Activated B cell treated with CpG ODN at 0.5 μM for 24 hours (primary cell): ENCODE measurements at regions not wholly inside any gene's neighbourhood (a gene's known extent, or its start where the extent isn't known, plus 50 kb on each side); places are given as distances from the start of the nearest gene placed in this dataset.

ENCODE experiments used
- ATAC-seq: fragments of 200-7000 bp; cut with Tn5 transposase; one replicate; pipeline ENCODE4 v1.10.0; 2021; ENCODE audit warnings: low read depth, mild to moderate bottlenecking, moderate library complexity
- CTCF ChIA-PET: fragments of 350-600 bp; sonication (Branson Sonifier 250); formaldehyde crosslinking; loops from one replicate; lab custom pipeline; 2021; ENCODE audit warnings: antibody characterized with exemption; lab: Charles Lee
- POLR2A ChIA-PET: fragments of 350-600 bp; sonication (Branson Sonifier 250); formaldehyde crosslinking; loops from one replicate; lab custom pipeline; 2021; ENCODE audit warnings: antibody characterized with exemption; lab: Charles Lee
- DNase-seq: peaks from one replicate; pipeline ENCODE4 v3.0.0; 2022
- H3K27ac Mint-ChIP-seq: one replicate; pipeline ENCODE4 v1.8.0; 2020; ENCODE audit warnings: mixed read lengths
- H3K27me3 Mint-ChIP-seq: one replicate; pipeline ENCODE4 v1.8.0; 2021; ENCODE audit warnings: mixed read lengths
- H3K36me3 Mint-ChIP-seq: one replicate; pipeline ENCODE4 v1.8.0; 2021; ENCODE audit warnings: low read depth, mixed read lengths
- H3K4me1 Mint-ChIP-seq: one replicate; pipeline ENCODE4 v1.8.0; 2021; ENCODE audit warnings: mixed read lengths
- H3K4me3 Mint-ChIP-seq: one replicate; pipeline ENCODE4 v1.8.0; 2020; ENCODE audit warnings: mild to moderate bottlenecking, mixed read lengths
- H3K9me3 Mint-ChIP-seq: one replicate; pipeline ENCODE4 v1.8.0; 2020; ENCODE audit warnings: mixed read lengths
- CTCF ChIP-seq: fragments of 200-600 bp; IDR thresholded peaks from one replicate; pipeline ENCODE4 v1.8.0; 2022; ENCODE audit warnings: antibody characterized with exemption, mild to moderate bottlenecking
- intact Hi-C: fragments of 100-400 bp; cut with micrococcal nuclease; formaldehyde crosslinking; loops from one replicate; pipeline ENCODE4 v1.15.1; 2024

GRCh38 chr5:53173083-53173482, 63.5 kb upstream of the MOCS2 start:
- intact Hi-C loops = no loop called here
- DNase-seq (no peak), ATAC-seq (no peak)
- H3K9me3 Mint-ChIP-seq = peaks cover 2% of the 10 kb centered on the region
- ChIA-PET CTCF (no interaction called here), POLR2A (no interaction called here)
- H3K27ac Mint-ChIP-seq = no peak overlapping the region
- TF ChIP-seq CTCF = no peak
- H3K27me3 Mint-ChIP-seq = peaks cover 6% of the 10 kb centered on the region
- H3K4me1 Mint-ChIP-seq = no peaks in the 10 kb centered on the region
- no peak overlapping the region for H3K4me3 Mint-ChIP-seq
- H3K36me3 Mint-ChIP-seq = no peaks in the 10 kb centered on the region

- H3K27ac Mint-ChIP-seq = no peak overlapping the region
- DNase-seq = no peak
- POLR2A ChIA-PET = no interaction called here
- no peak for TF ChIP-seq CTCF
- CTCF ChIA-PET = no interaction called here
- H3K4me3 Mint-ChIP-seq = no peak overlapping the region
- no peaks in the 10 kb centered on the region for H3K4me1 Mint-ChIP-seq
- intact Hi-C loops = no loop called here
- peaks cover 2% of the 10 kb centered on the region for H3K9me3 Mint-ChIP-seq
- ATAC-seq = no peak
- peaks cover 6% of the 10 kb centered on the region for H3K27me3 Mint-ChIP-seq
- H3K36me3 Mint-ChIP-seq = no peaks in the 10 kb centered on the region
These were observed 69.3 kb upstream of the MOCS2 start for GRCh38 chr5:53178830-53179229.

GRCh38 chr5:53179691-53180090, 70.1 kb upstream of the MOCS2 start:
- peaks cover 4% of the 10 kb centered on the region for H3K27me3 Mint-ChIP-seq
- no peak overlapping the region for H3K4me3 Mint-ChIP-seq
- no peaks in the 10 kb centered on the region for H3K4me1 Mint-ChIP-seq
- CTCF ChIA-PET = no interaction called here
- intact Hi-C loops = no loop called here
- no peak for TF ChIP-seq CTCF
- H3K36me3 Mint-ChIP-seq = no peaks in the 10 kb centered on the region
- POLR2A ChIA-PET = no interaction called here
- no peak for ATAC-seq
- peaks cover 2% of the 10 kb centered on the region for H3K9me3 Mint-ChIP-seq
- H3K27ac Mint-ChIP-seq = no peak overlapping the region
- DNase-seq = no peak

- no peak overlapping the region for H3K27ac Mint-ChIP-seq
- CTCF ChIA-PET = no interaction called here
These were observed 71.0 kb upstream of the MOCS2 start for GRCh38 chr5:53180538-53180937.

GRCh38 chr5:53180991-53181390, 71.4 kb upstream of the MOCS2 start:
- H3K4me3 Mint-ChIP-seq = no peak overlapping the region
- no peaks in the 10 kb centered on the region for H3K36me3 Mint-ChIP-seq
- peaks cover 4% of the 10 kb centered on the region for H3K27me3 Mint-ChIP-seq
- DNase-seq = no peak
- no peak for TF ChIP-seq CTCF
- no peaks in the 10 kb centered on the region for H3K4me1 Mint-ChIP-seq
- ATAC-seq = no peak
- H3K9me3 Mint-ChIP-seq = peaks cover 4% of the 10 kb centered on the region
- no peak overlapping the region for H3K27ac Mint-ChIP-seq
- CTCF ChIA-PET = no interaction called here
- POLR2A ChIA-PET = no interaction called here
- intact Hi-C loops = no loop called here

More at GRCh38 chr5:53180538-53180937, 71.0 kb upstream of the MOCS2 start:
- Mint-ChIP-seq H3K27me3 (peaks cover 4% of the 10 kb centered on the region), H3K4me3 (no peak overlapping the region), H3K9me3 (peaks cover 2% of the 10 kb centered on the region), H3K4me1 (no peaks in the 10 kb centered on the region), H3K36me3 (no peaks in the 10 kb centered on the region)
- ATAC-seq (no peak), DNase-seq (no peak)
- POLR2A ChIA-PET = no interaction called here
- no peak for TF ChIP-seq CTCF
- intact Hi-C loops = no loop called here
